ENCODE measurements at regions not wholly inside any gene's neighbourhood (a gene's known extent, or its start where the extent isn't known, plus 50 kb on each side); places are given as distances from the start of the nearest gene placed in this dataset.

GRCh38 chr3:99483841-99484240, 154.6 kb upstream of the COL8A1 start:
- H3K4me1 ChIP-seq (ENCODE audit: low read length), result no peaks in the 10 kb centered on the region
- no peaks in the 10 kb centered on the region for H3K36me3 ChIP-seq (replicated peaks; ENCODE audit: insufficient read depth, low read length)
- H3K4me3 ChIP-seq (ENCODE audit: low read length), result no peak overlapping the region
- H3K27me3 ChIP-seq (replicated peaks; ENCODE audit: insufficient read depth, low read length), result no peaks in the 10 kb centered on the region
- H3K27ac ChIP-seq (ENCODE audit: low read length), result no peak overlapping the region
- H3K9ac ChIP-seq (ENCODE audit: low read length), result no peak overlapping the region
- H3K79me2 ChIP-seq (ENCODE audit: low read length), result no peaks in the 10 kb centered on the region
- H3K4me2 ChIP-seq (ENCODE audit: low read depth, low read length), result no peak overlapping the region
- H3F3A ChIP-seq (ENCODE audit: insufficient read depth, low read length), result no peaks in the 10 kb centered on the region
- H2AFZ ChIP-seq (ENCODE audit: low read length), result no peak overlapping the region
- no peaks in the 10 kb centered on the region for H3K9me2 ChIP-seq (replicated peaks; ENCODE audit: insufficient read depth, low read length)
- H3K9me3 ChIP-seq (replicated peaks; ENCODE audit: insufficient read depth, low read length), result no peaks in the 10 kb centered on the region
- H4K20me1 ChIP-seq (ENCODE audit: insufficient read depth, low read length), result no peaks in the 10 kb centered on the region
- no peak for TF ChIP-seq EZH2 (optimal IDR thresholded peaks at IDR 0.05; ENCODE audit: low read depth, low read length)
- no peak for TF ChIP-seq EZH2phosphoT487 (IDR thresholded peaks at IDR 0.05; ENCODE audit: low read length)
- TF ChIP-seq CTCF (IDR thresholded peaks at IDR 0.05; ENCODE audit: low read length), result no peak
- no peak for DNase-seq

- Histone ChIP-seq H3K79me2 (ENCODE audit: low read length) (no peaks in the 10 kb centered on the region), H3F3A (ENCODE audit: insufficient read depth, low read length) (no peaks in the 10 kb centered on the region), H3K27ac (ENCODE audit: low read length) (no peak overlapping the region), H3K4me3 (ENCODE audit: low read length) (no peak overlapping the region), H2AFZ (ENCODE audit: low read length) (no peak overlapping the region), H3K4me1 (ENCODE audit: low read length) (no peaks in the 10 kb centered on the region), H3K9me3 (replicated peaks; ENCODE audit: insufficient read depth, low read length) (no peaks in the 10 kb centered on the region), H3K9ac (ENCODE audit: low read length) (no peak overlapping the region), H3K27me3 (replicated peaks; ENCODE audit: insufficient read depth, low read length) (no peaks in the 10 kb centered on the region), H3K36me3 (replicated peaks; ENCODE audit: insufficient read depth, low read length) (no peaks in the 10 kb centered on the region), H3K4me2 (ENCODE audit: low read depth, low read length) (no peak overlapping the region), H3K9me2 (replicated peaks; ENCODE audit: insufficient read depth, low read length) (no peaks in the 10 kb centered on the region), H4K20me1 (ENCODE audit: insufficient read depth, low read length) (no peaks in the 10 kb centered on the region)
- no peak for DNase-seq
- TF ChIP-seq CTCF (IDR thresholded peaks at IDR 0.05; ENCODE audit: low read length) (no peak), EZH2phosphoT487 (IDR thresholded peaks at IDR 0.05; ENCODE audit: low read length) (no peak)
These were observed 156.2 kb upstream of the COL8A1 start for GRCh38 chr3:99482191-99482590.

- Histone ChIP-seq H2AFZ (ENCODE audit: low read length) (no peak overlapping the region), H3K4me2 (ENCODE audit: low read depth, low read length) (no peak overlapping the region), H3K9me3 (replicated peaks; ENCODE audit: insufficient read depth, low read length) (no peaks in the 10 kb centered on the region), H3K4me3 (ENCODE audit: low read length) (no peak overlapping the region), H3K9ac (ENCODE audit: low read length) (no peak overlapping the region), H3K79me2 (ENCODE audit: low read length) (no peaks in the 10 kb centered on the region), H3K9me2 (replicated peaks; ENCODE audit: insufficient read depth, low read length) (no peaks in the 10 kb centered on the region), H3F3A (ENCODE audit: insufficient read depth, low read length) (no peaks in the 10 kb centered on the region), H3K27ac (ENCODE audit: low read length) (no peak overlapping the region), H3K36me3 (replicated peaks; ENCODE audit: insufficient read depth, low read length) (no peaks in the 10 kb centered on the region), H4K20me1 (ENCODE audit: insufficient read depth, low read length) (no peaks in the 10 kb centered on the region), H3K27me3 (replicated peaks; ENCODE audit: insufficient read depth, low read length) (no peaks in the 10 kb centered on the region), H3K4me1 (ENCODE audit: low read length) (no peaks in the 10 kb centered on the region)
- DNase-seq, result no peak
- no peak for TF ChIP-seq EZH2phosphoT487 (IDR thresholded peaks at IDR 0.05; ENCODE audit: low read length)
- TF ChIP-seq EZH2 (optimal IDR thresholded peaks at IDR 0.05; ENCODE audit: low read depth, low read length), result no peak
- TF ChIP-seq CTCF (IDR thresholded peaks at IDR 0.05; ENCODE audit: low read length), result no peak
These were observed 156.8 kb upstream of the COL8A1 start for GRCh38 chr3:99481561-99481960.
